Lower leg skin (tissue), 4 donors: ENCODE measurements at regions not wholly inside any gene's neighbourhood (a gene's known extent, or its start where the extent isn't known, plus 50 kb on each side); places are given as distances from the start of the nearest gene placed in this dataset.

Experiments used
- DNase-seq, 2 donors: peaks; one replicate each; pipeline ENCODE4 v3.0.0-alpha.2; 2019; ENCODE audit warnings: low spot score in 2 of 2
- H3K4me3 ChIP-seq: fragments of 200-600 bp; sonication (generic); 2 replicates; pipeline ENCODE4 v1.5.1; 2017; ENCODE audit warnings: mild to moderate bottlenecking, low read depth; ENCODE audit not compliant: poor library complexity, severe bottlenecking
- POLR2A ChIP-seq, 2 donors: fragments of 450-650 bp; IDR thresholded peaks; one replicate each; pipeline ENCODE4 v1.6.1; 2016 to 2017; ENCODE audit warnings: antibody characterized with exemption in 2 of 2, mild to moderate bottlenecking in 1 of 2, moderate library complexity in 1 of 2
- WGBS, 2 donors: methylation state at CpG; one replicate each; pipeline ENCODE4 v1.1.5; 2018; 5-methylcytosine and 5-hydroxymethylcytosine counted together
- intact Hi-C: fragments of 100-400 bp; cut with DNase I; formaldehyde crosslinking; loops from one replicate; pipeline ENCODE4 v1.15.0; 2023; ENCODE audit warnings: low total_unique reads
- TF ChIP-seq, protein P1 (sequence below), 3 donors: fragments of 450-650 bp; IDR thresholded peaks; one replicate each; pipeline ENCODE4 v1.5.1; 2016; ENCODE audit warnings: antibody characterized with exemption in 3 of 3, mild to moderate bottlenecking in 3 of 3, moderate library complexity in 2 of 3

DNA sequence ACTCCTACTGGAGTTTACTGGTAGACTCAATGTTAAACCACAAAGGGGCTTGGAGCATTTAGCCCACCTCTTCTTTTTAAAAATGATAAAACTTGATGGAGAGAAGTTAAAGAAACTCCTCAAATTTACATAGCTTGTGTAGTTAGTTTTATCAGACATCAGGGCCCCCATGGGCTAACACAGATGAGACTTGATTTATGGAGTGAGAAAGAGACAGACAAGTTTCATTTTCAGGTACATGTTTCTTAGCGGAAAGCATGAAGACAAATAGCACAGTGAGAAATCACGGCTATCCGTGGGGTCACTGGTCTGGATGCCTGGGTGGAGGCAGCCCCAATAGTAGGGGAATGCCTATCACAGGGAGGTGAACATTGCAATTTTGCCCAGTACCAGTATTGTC is 173.6 kb downstream of the TFAP2B start:
- H3K4me3 ChIP-seq, result no peak overlapping the region
- WGBS, 2 donors, result 92 to 96% methylated on average over 3 of the region's 3 CpGs
- TF ChIP-seq, protein P1, sequence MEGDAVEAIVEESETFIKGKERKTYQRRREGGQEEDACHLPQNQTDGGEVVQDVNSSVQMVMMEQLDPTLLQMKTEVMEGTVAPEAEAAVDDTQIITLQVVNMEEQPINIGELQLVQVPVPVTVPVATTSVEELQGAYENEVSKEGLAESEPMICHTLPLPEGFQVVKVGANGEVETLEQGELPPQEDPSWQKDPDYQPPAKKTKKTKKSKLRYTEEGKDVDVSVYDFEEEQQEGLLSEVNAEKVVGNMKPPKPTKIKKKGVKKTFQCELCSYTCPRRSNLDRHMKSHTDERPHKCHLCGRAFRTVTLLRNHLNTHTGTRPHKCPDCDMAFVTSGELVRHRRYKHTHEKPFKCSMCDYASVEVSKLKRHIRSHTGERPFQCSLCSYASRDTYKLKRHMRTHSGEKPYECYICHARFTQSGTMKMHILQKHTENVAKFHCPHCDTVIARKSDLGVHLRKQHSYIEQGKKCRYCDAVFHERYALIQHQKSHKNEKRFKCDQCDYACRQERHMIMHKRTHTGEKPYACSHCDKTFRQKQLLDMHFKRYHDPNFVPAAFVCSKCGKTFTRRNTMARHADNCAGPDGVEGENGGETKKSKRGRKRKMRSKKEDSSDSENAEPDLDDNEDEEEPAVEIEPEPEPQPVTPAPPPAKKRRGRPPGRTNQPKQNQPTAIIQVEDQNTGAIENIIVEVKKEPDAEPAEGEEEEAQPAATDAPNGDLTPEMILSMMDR (IDR thresholded peaks at IDR 0.05), result no peak
- no peak for TF ChIP-seq POLR2A (IDR thresholded peaks at IDR 0.05)
- DNase-seq, result no peak
- intact Hi-C loops, result no loop called here

DNA sequence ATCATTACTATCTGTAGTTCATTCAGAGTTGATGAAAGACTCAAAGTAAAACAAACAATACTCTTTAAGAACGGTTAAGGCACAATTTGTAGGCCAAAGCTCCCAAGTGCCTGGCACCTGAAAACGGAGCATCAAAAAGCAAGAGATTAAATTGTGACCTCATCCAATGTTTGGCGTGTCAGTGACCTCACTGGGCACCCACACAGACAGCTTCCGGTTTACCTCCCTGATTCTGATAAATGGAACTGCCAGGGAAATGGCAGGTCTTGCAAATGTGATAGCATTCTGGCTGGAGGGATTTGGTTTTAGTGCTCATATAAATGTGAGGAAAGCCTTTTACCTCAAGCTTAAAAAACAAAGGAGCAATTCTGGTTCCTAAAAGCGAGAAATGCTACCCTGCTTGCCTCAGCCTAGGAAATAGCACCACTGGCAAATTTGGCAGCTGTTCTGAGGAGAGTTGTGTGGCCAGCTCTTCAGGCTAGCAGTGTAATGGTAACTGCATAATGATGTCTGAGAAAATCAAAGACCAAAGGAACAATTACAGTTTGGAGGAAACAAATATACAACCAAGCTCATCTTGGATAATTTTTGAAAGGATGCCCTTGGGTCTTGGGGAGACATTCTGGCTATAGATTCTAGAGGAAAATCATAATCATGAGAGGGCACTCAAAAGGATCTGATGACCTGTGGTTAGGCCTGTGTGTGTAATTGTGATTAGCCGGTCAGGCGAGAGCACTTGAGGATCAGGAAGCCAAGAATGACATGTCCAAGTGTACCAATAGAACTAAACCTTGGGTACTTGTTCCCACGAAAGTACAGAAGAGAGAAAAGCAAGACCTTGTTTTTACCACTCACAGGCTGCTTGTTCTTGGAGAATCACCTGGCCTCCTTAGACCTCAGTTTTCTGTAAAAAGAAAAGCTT is 174.3 kb downstream of the TFAP2B start:
- WGBS, 2 donors, result 73 to 83% methylated on average over 8 of the region's 8 CpGs
- no peak for DNase-seq
- no peak overlapping the region for H3K4me3 ChIP-seq
- TF ChIP-seq, protein P1 (IDR thresholded peaks at IDR 0.05), result no peak
- TF ChIP-seq POLR2A (IDR thresholded peaks at IDR 0.05), result no peak
- intact Hi-C loops, result no loop called here

DNA sequence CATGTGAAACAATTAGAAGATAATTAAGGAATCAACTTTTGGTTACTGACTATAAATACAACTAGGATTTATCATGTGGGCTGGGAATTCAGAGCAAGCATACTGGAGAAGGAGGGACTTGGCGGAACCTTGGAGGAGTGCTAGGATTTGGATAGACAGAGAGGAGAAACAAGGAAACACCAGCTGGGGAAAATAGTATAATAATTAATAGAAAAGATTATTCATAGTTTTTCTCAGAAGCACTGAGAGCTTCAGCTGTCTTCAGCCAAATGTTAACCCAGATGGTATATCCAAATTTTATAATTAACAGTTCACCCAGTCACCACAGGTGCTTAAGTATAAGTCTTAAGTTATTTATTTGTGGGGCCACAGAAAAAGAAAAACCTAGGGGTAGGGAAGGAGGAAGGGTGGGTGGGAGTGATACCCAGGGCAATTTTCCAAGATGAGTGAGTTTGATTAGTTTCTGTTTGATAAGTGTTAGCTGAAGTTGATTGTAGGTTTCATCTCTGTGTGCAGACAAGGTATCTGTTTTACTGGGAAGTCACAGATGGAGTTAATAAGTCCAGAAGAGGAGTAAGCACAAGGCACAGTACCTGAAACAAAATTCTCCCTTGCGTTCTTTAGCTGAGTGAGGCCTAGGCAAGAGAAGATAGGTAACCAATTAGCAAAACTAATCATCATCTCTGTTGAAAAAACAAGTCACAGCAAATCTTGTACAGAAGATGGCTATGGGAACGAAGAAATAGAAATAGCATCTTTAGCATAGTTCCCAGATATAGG is 175.5 kb downstream of the TFAP2B start:
- WGBS, 2 donors, result 84 to 87% methylated on average over 3 of the region's 3 CpGs
- TF ChIP-seq POLR2A (IDR thresholded peaks at IDR 0.05), result no peak
- TF ChIP-seq, protein P1 (IDR thresholded peaks at IDR 0.05), result no peak

DNA sequence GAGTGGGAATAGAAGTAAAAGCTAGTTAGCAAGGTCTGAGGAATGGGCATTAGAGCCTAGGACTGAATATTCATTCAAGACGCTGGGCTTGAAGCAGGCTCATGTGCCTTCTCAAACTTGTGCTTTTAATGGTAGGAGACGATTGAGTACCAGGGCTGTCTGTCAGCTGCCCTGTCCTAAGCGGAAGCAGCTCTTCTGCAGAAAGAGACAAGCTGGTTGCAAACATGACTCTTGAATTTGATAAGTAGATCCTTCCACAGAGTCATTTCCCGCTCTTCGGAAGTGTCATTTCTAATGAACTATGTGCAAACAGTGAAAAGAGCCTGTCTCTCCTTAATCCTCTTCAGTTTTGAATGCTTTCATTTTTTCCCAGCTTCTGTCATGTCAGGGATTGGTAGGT is 176.4 kb downstream of the TFAP2B start:
- no peak overlapping the region for H3K4me3 ChIP-seq

More for the DNA sequence above, 175.5 kb downstream of the TFAP2B start:
- H3K4me3 ChIP-seq, result no peak overlapping the region
- intact Hi-C loops, result no loop called here
- DNase-seq, result no peak

DNA sequence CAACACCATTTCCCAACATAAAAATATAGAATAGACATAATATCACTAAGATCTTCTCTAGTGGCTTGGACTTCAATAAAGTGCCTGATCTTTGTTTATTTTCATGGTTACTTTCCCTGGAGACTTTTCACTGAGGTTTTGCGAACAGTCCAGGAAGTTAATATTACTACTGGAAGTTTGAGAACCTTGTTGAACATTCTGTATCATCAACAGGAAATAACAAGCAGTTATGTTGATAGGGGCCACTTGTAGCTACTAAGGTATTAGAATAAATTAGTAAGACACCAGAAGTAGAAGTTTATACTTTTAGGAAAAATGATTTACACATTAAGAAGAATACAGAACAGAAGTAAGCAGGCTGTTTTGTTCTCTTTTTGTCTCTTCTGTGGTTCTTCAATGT is 180.2 kb downstream of the TFAP2B start:
- 60 to 70% methylated on average over 1 of the region's 1 CpG for WGBS, 2 donors
- no peak for DNase-seq
- TF ChIP-seq, protein P1 (IDR thresholded peaks at IDR 0.05), result no peak
- no peak for TF ChIP-seq POLR2A (IDR thresholded peaks at IDR 0.05)
- no peak overlapping the region for H3K4me3 ChIP-seq
- intact Hi-C loops, result no loop called here

More for the DNA sequence above, 176.4 kb downstream of the TFAP2B start:
- TF ChIP-seq, protein P1 (IDR thresholded peaks at IDR 0.05), result no peak
- TF ChIP-seq POLR2A (IDR thresholded peaks at IDR 0.05), result no peak
- WGBS, 2 donors, result 94% methylated on average over 5 of the region's 5 CpGs
- DNase-seq, result no peak
- intact Hi-C loops, result no loop called here
